Transverse colon (tissue), 4 donors: ENCODE measurements at regions not wholly inside any gene's neighbourhood (a gene's known extent, or its start where the extent isn't known, plus 50 kb on each side); places are given as distances from the start of the nearest gene placed in this dataset.

Experiments used
- CTCF ChIP-seq, 5 experiments: fragments of 200-600 bp in 3 of 5; fragments of 450-650 bp in 2 of 5; sonication (generic) in 3 of 5; IDR thresholded peaks; 1 replicate in 2 of 5; 2 replicates in 3 of 5; pipeline ENCODE4 v1.5.1; 2016 to 2017; ENCODE audit warnings: antibody characterized with exemption in 5 of 5, inconsistent platforms in 3 of 5, mild to moderate bottlenecking in 2 of 5, moderate library complexity in 1 of 5
- POLR2A ChIP-seq: fragments of 450-650 bp; IDR thresholded peaks from one replicate; pipeline ENCODE4 v1.6.1; 2016; ENCODE audit warnings: antibody characterized with exemption, mild to moderate bottlenecking, moderate library complexity
- POLR2AphosphoS5 ChIP-seq, 3 donors: sonication (generic); formaldehyde crosslinking; IDR thresholded peaks; one replicate each; pipeline ENCODE4 v1.6.1; 2016; ENCODE audit warnings: antibody characterized with exemption in 3 of 3

DNA sequence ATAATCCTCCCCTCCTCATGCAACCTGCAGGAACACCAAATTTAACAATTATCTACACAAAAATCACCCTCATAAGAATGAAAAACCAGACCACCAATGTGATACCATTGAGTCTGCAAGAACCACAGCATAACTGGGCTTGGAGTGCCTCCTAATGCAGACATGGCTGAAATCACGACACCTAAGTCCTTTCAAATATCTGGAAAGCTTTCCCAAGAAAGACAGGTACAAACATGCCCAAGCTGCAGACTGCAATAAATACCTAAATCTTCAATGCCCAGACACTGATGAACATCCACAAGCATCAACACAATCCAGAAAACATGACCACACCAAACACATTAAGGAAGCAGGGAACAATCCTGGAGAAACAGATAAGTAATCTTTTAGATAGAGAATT, 417.1 kb downstream of the LMO7 start:
- no peak for TF ChIP-seq POLR2A
- TF ChIP-seq CTCF (IDR thresholded peaks at IDR 0.05): no peak
- TF ChIP-seq POLR2AphosphoS5 (IDR thresholded peaks at IDR 0.05): no peak
